H1 (cell line): ENCODE measurements at regions not wholly inside any gene's neighbourhood (a gene's known extent, or its start where the extent isn't known, plus 50 kb on each side); places are given as distances from the start of the nearest gene placed in this dataset.

Experiments used
- CTCF ChIA-PET: fragments of 300-600 bp; sonication (Branson Sonifier 250); formaldehyde crosslinking; loops from one replicate; lab custom pipeline; 2021; ENCODE audit not compliant: partially characterized antibody; lab: Charles Lee
- POLR2A ChIA-PET: fragments of 300-600 bp; sonication (Branson Sonifier 250); formaldehyde crosslinking; loops from one replicate; lab custom pipeline; 2021; ENCODE audit warnings: inconsistent platforms; ENCODE audit not compliant: partially characterized antibody; lab: Charles Lee
- DNase-seq, 2 experiments: peaks; one replicate each; pipeline versions ENCODE4 v3.0.0 to v3.0.0-alpha.2; 2010 to 2022; ENCODE audit warnings: low spot score in 2 of 2, low read depth in 1 of 2, mixed read lengths in 1 of 2
- FAIRE-seq: peaks from 2 replicates; lab custom pipeline; 2011; peaks lifted over from hg19 to GRCh38; lab: Jason Lieb, UNC
- H2AFZ ChIP-seq: 2 replicates; pipeline ENCODE4 v1.8.1; 2012; ENCODE audit warnings: low read length, inconsistent platforms
- H2AK5ac ChIP-seq: 2 replicates; pipeline ENCODE4 v1.6.1; 2013; ENCODE audit warnings: low read depth, low read length
- H2BK120ac ChIP-seq: replicated peaks from 2 replicates; pipeline ENCODE3; 2013; ENCODE audit warnings: low read depth, low read length, inconsistent platforms
- H2BK12ac ChIP-seq: 2 replicates; pipeline ENCODE4 v1.6.1; 2013; ENCODE audit warnings: low read depth, low read length
- H2BK15ac ChIP-seq: 2 replicates; pipeline ENCODE4 v1.6.1; 2013; ENCODE audit warnings: low read length
- H2BK20ac ChIP-seq: 2 replicates; pipeline ENCODE4 v1.6.1; 2013; ENCODE audit warnings: low read length
- H2BK5ac ChIP-seq: 2 replicates; pipeline ENCODE4 v1.6.1; 2013; ENCODE audit warnings: low read depth, low read length
- H3K14ac ChIP-seq: 2 replicates; pipeline ENCODE4 v1.6.1; 2013; ENCODE audit warnings: inconsistent platforms; ENCODE audit not compliant: insufficient read length
- H3K18ac ChIP-seq: 2 replicates; pipeline ENCODE4 v1.6.1; 2013; ENCODE audit warnings: low read length; ENCODE audit errors: extremely low read depth
- H3K23ac ChIP-seq: 2 replicates; pipeline ENCODE4 v1.6.1; 2013; ENCODE audit warnings: inconsistent platforms; ENCODE audit not compliant: insufficient read length
- H3K23me2 ChIP-seq: 2 replicates; pipeline ENCODE4 v1.6.1; 2013; ENCODE audit warnings: low read depth, low read length
- H3K27ac ChIP-seq: 2 replicates; pipeline ENCODE4 v1.6.1; 2011; ENCODE audit warnings: low read depth, low read length, inconsistent platforms
- H3K27me3 ChIP-seq, 4 experiments: replicated peaks in 1 of 4; 1 replicate in 1 of 4; 2 replicates in 3 of 4; pipeline versions ENCODE4 v1.6.1 to v1.8.1; 2011 to 2013; ENCODE audit warnings: low read length in 3 of 4, mild to moderate bottlenecking in 3 of 4, inconsistent platforms in 2 of 4, mixed read lengths in 2 of 4, moderate library complexity in 1 of 4; ENCODE audit not compliant: control insufficient read depth in 3 of 4, insufficient read depth in 3 of 4; ENCODE audit errors: extremely low read depth in 1 of 4
- H3K36me3 ChIP-seq, 4 experiments: 2 replicates each; pipeline versions ENCODE4 v1.6.1 to v1.8.1; 2011 to 2013; ENCODE audit warnings: mild to moderate bottlenecking in 4 of 4, low read length in 3 of 4, moderate library complexity in 2 of 4, control low read depth in 1 of 4, inconsistent platforms in 1 of 4; ENCODE audit not compliant: insufficient read depth in 4 of 4, control insufficient read depth in 2 of 4
- H3K4ac ChIP-seq: replicated peaks from 2 replicates; pipeline ENCODE3; 2013; ENCODE audit warnings: low read length, low read depth, mixed read lengths, inconsistent platforms; ENCODE audit not compliant: insufficient read length
- H3K4me1 ChIP-seq, 4 experiments: replicated peaks in 1 of 4; 1 replicate in 1 of 4; 2 replicates in 3 of 4; pipeline versions ENCODE4 v1.6.1 to v1.8.1; 2011 to 2013; ENCODE audit warnings: low read length in 3 of 4, inconsistent platforms in 2 of 4, mixed read lengths in 1 of 4; ENCODE audit not compliant: insufficient read depth in 4 of 4, control insufficient read depth in 3 of 4
- H3K4me2 ChIP-seq, 2 experiments: 2 replicates each; pipeline versions ENCODE4 v1.6.1 to v1.8.1; 2011 to 2013; ENCODE audit warnings: low read depth in 2 of 2, low read length in 2 of 2, control low read depth in 1 of 2, inconsistent platforms in 1 of 2, mild to moderate bottlenecking in 1 of 2; ENCODE audit not compliant: insufficient read depth in 1 of 2
- H3K4me3 ChIP-seq, 4 experiments: fragments of 200-600, 300-600 bp in 1 of 4; sonication (generic), shearing (Covaris generic), sonication (Bioruptor Twin) in 1 of 4; 2 replicates each; pipeline versions ENCODE4 v1.5.1 to v1.8.1; 2011 to 2016; ENCODE audit warnings: low read length in 4 of 4, low read depth in 3 of 4, control low read depth in 2 of 4, inconsistent platforms in 2 of 4, mild to moderate bottlenecking in 2 of 4, mixed read lengths in 1 of 4, moderate library complexity in 1 of 4; ENCODE audit not compliant: insufficient read depth in 2 of 4; ENCODE audit errors: extremely low read depth in 1 of 4
- H3K56ac ChIP-seq: replicated peaks from 2 replicates; pipeline ENCODE3; 2013; ENCODE audit warnings: low read depth, mild to moderate bottlenecking, mixed read lengths, low read length, inconsistent platforms; ENCODE audit not compliant: insufficient read length
- H3K79me1 ChIP-seq: 2 replicates; pipeline ENCODE4 v1.6.1; 2013; ENCODE audit warnings: low read depth, low read length, control low read depth
- H3K79me2 ChIP-seq, 2 experiments: 2 replicates each; pipeline versions ENCODE4 v1.6.1 to v1.8.1; 2012 to 2013; ENCODE audit warnings: low read length in 2 of 2, mild to moderate bottlenecking in 2 of 2, inconsistent platforms in 1 of 2; ENCODE audit not compliant: insufficient read depth in 2 of 2, control insufficient read depth in 1 of 2
- H3K9ac ChIP-seq, 4 experiments: replicated peaks in 1 of 4; 1 replicate in 1 of 4; 2 replicates in 3 of 4; pipeline versions ENCODE4 v1.6.1 to v1.8.1; 2011 to 2013; ENCODE audit warnings: low read depth in 3 of 4, low read length in 3 of 4, control low read depth in 2 of 4, mild to moderate bottlenecking in 2 of 4, moderate library complexity in 2 of 4, inconsistent platforms in 1 of 4; ENCODE audit errors: extremely low read depth in 1 of 4
- H3K9me3 ChIP-seq, 2 experiments: 2 replicates each; pipeline versions ENCODE4 v1.6.1 to v1.8.1; 2012 to 2013; ENCODE audit warnings: mild to moderate bottlenecking in 2 of 2, moderate library complexity in 2 of 2, control low read depth in 1 of 2, inconsistent platforms in 1 of 2, low read depth in 1 of 2, low read length in 1 of 2, mixed read lengths in 1 of 2; ENCODE audit not compliant: insufficient read depth in 2 of 2
- H4K20me1 ChIP-seq, 2 experiments: replicated peaks in 1 of 2; 2 replicates each; pipeline versions ENCODE3 to v1.8.1; 2011 to 2013; ENCODE audit warnings: inconsistent platforms in 2 of 2, low read length in 2 of 2, mild to moderate bottlenecking in 1 of 2; ENCODE audit not compliant: insufficient read depth in 2 of 2, control insufficient read depth in 1 of 2
- H4K5ac ChIP-seq: 2 replicates; pipeline ENCODE4 v1.6.1; 2013; ENCODE audit warnings: low read length, low read depth, mixed read lengths, inconsistent platforms; ENCODE audit not compliant: insufficient read length
- H4K8ac ChIP-seq: 2 replicates; pipeline ENCODE4 v1.8.0; 2013; ENCODE audit warnings: mild to moderate bottlenecking, moderate library complexity, low read length, inconsistent platforms; ENCODE audit not compliant: insufficient read depth; ENCODE audit errors: extremely low read depth
- H4K91ac ChIP-seq: replicated peaks from 2 replicates; pipeline ENCODE3; 2013; ENCODE audit warnings: low read length, mixed read lengths, inconsistent platforms; ENCODE audit not compliant: insufficient read length
- CBX5 ChIP-seq: fragments of 300-800, 300-1000 bp; sonication (generic); IDR thresholded peaks from 2 replicates; pipeline ENCODE4 v1.7.1; 2016; ENCODE audit warnings: antibody characterized with exemption, low read length, low read depth
- CREB1 ChIP-seq: IDR thresholded peaks from 2 replicates; pipeline ENCODE4 v1.6.1; 2012; ENCODE audit warnings: inconsistent platforms
- EP300 ChIP-seq, 2 experiments: IDR thresholded peaks; 1 replicate in 1 of 2; 2 replicates in 1 of 2; pipeline ENCODE4 v1.6.1; 2011 to 2012; ENCODE audit warnings: low read depth in 2 of 2, low read length in 2 of 2, mild to moderate bottlenecking in 2 of 2, borderline replicate concordance in 1 of 2, inconsistent platforms in 1 of 2, moderate library complexity in 1 of 2
- HDAC2 ChIP-seq, 2 experiments: fragments of 300-600 bp in 1 of 2; sonication (generic) in 1 of 2; IDR thresholded peaks; 2 replicates each; pipeline ENCODE4 v1.6.1; 2011 to 2012; ENCODE audit warnings: low read depth in 2 of 2, low read length in 2 of 2, mild to moderate bottlenecking in 2 of 2, moderate library complexity in 2 of 2, borderline replicate concordance in 1 of 2, inconsistent platforms in 1 of 2
- HDAC6 ChIP-seq: IDR thresholded peaks from one replicate; pipeline ENCODE4 v1.7.1; 2012; ENCODE audit warnings: low read depth, mild to moderate bottlenecking, inconsistent platforms, low read length, moderate library complexity
- JUN ChIP-seq: IDR thresholded peaks from 2 replicates; pipeline ENCODE4 v1.6.1; 2011; ENCODE audit warnings: low read depth, mild to moderate bottlenecking, improper control_type of control experiment, low read length
- PHF8 ChIP-seq: fragments of 200-600 bp; sonication (generic); conservative IDR thresholded peaks from 2 replicates; pipeline ENCODE4 v1.7.1; 2012; ENCODE audit warnings: low read depth, mild to moderate bottlenecking, inconsistent platforms, low read length, moderate library complexity
- POU5F1 ChIP-seq: IDR thresholded peaks from 2 replicates; pipeline ENCODE4 v1.6.1; 2011; ENCODE audit warnings: low read depth, mild to moderate bottlenecking, low read length, moderate library complexity
- RNF2 ChIP-seq: fragments of 200-900, 300-1000 bp; sonication (generic); IDR thresholded peaks from 2 replicates; pipeline ENCODE4 v1.7.1; 2016; ENCODE audit warnings: borderline replicate concordance, low read depth, mild to moderate bottlenecking, antibody characterized with exemption, low read length; ENCODE audit not compliant: poor library complexity, severe bottlenecking; ENCODE audit errors: missing control alignments
- SIRT6 ChIP-seq: IDR thresholded peaks from one replicate; pipeline ENCODE4 v1.7.1; 2012; ENCODE audit warnings: low read length, inconsistent platforms
- SIX5 ChIP-seq: IDR thresholded peaks from 2 replicates; pipeline ENCODE4 v1.6.1; 2011; ENCODE audit warnings: mild to moderate bottlenecking, low read depth, low read length
- SP2 ChIP-seq: IDR thresholded peaks from 2 replicates; pipeline ENCODE4 v1.6.1; 2012; ENCODE audit warnings: mild to moderate bottlenecking, low read length, inconsistent platforms
- TAF1 ChIP-seq: IDR thresholded peaks from 2 replicates; pipeline ENCODE4 v1.6.1; 2011; ENCODE audit warnings: mild to moderate bottlenecking, low read depth, low read length
- TAF7 ChIP-seq: optimal IDR thresholded peaks from 2 replicates; pipeline ENCODE3; 2011; ENCODE audit warnings: low read depth, mild to moderate bottlenecking, inconsistent platforms, low read length, moderate library complexity, borderline replicate concordance
- WGBS, 2 experiments: shearing (Covaris generic) in 1 of 2; methylation state at CpG; one replicate each; pipeline versions ENCODE4 v1.1.6 to v1.1.7; 2013 to 2015; ENCODE audit warnings: low lambda C conversion rate in 2 of 2, mixed read lengths in 2 of 2, inconsistent platforms in 1 of 2, low coverage in 1 of 2, missing lambda C conversion rate in 1 of 2; ENCODE audit not compliant: insufficient replicate concordance in 2 of 2, insufficient coverage in 1 of 2, insufficient read length in 1 of 2; ENCODE audit errors: extremely low coverage in 1 of 2, missing lambda C conversion rate in 1 of 2; 5-methylcytosine and 5-hydroxymethylcytosine counted together

- Histone ChIP-seq H3K4me3 (no peak overlapping the region), H2BK20ac (no peak overlapping the region), H4K5ac (no peak overlapping the region), H3K79me2 (no peaks in the 10 kb centered on the region), H3K9ac (no peak overlapping the region), H3K23ac (no peak overlapping the region), H3K36me3 (no peaks in the 10 kb centered on the region), H4K20me1 (no peaks in the 10 kb centered on the region), H3K4me1 (peaks cover 0 to 3% (median 0%) of the 10 kb centered on the region in 4 experiments; a peak in 2 of 7 replicates), H2AK5ac (no peak overlapping the region), H3K79me1 (no peaks in the 10 kb centered on the region), H2AFZ (no peak overlapping the region), H3K56ac (no peak overlapping the region), H3K27me3 (no peaks in the 10 kb centered on the region), H4K91ac (no peak overlapping the region), H3K4me2 (no peak overlapping the region), H3K23me2 (no peaks in the 10 kb centered on the region), H3K4ac (no peak overlapping the region), H2BK120ac (no peak overlapping the region), H3K14ac (no peak overlapping the region), H3K9me3 (peaks cover 5 to 10% of the 10 kb centered on the region in 2 experiments; a peak in 3 of 4 replicates), H2BK5ac (no peak overlapping the region), H3K18ac (no peak overlapping the region), H3K27ac (no peak overlapping the region), H2BK15ac (no peak overlapping the region), H2BK12ac (no peak overlapping the region), H4K8ac (no peak overlapping the region)
- DNase-seq (no peak), FAIRE-seq (no peak)
- ChIA-PET POLR2A (no interaction called here), CTCF (no interaction called here)
- WGBS, 2 experiments, result 92% methylated on average over 2 of the region's 2 CpGs; no CpG with 5 or more reads in 1 of the 2 experiments
- TF ChIP-seq CREB1, result no peak
- no peak for TF ChIP-seq HDAC6
- no peak for TF ChIP-seq HDAC2 (IDR thresholded peaks at IDR 0.05; ENCODE audit: borderline replicate concordance in 1 of 2, low read depth in 2 of 2, low read length in 2 of 2)
- TF ChIP-seq POU5F1, result no peak
- no peak for TF ChIP-seq TAF7
- no peak for TF ChIP-seq JUN
- no peak for TF ChIP-seq TAF1
- no peak for TF ChIP-seq SIRT6
- TF ChIP-seq SP2, result no peak
- no peak for TF ChIP-seq SIX5
- TF ChIP-seq RNF2, result no peak
- no peak for TF ChIP-seq CBX5
- no peak for TF ChIP-seq PHF8
- no peak for TF ChIP-seq EP300 (IDR thresholded peaks at IDR 0.05; ENCODE audit: borderline replicate concordance in 1 of 2, low read depth in 2 of 2, low read length in 2 of 2)
Observed at GRCh38 chr3:187856555-187856954, 111.3 kb upstream of the BCL6 start.
